IMR-90 (cell line): ENCODE measurements at regions not wholly inside any gene's neighbourhood (a gene's known extent, or its start where the extent isn't known, plus 50 kb on each side); places are given as distances from the start of the nearest gene placed in this dataset.
"Not testable (repeated sequence)": the region's sequence is repeated elsewhere in the genome, so short reads cannot be mapped to it uniquely, and the experiment has no call there.

Experiments used
- ATAC-seq: fragments of 200-7000 bp; cut with Tn5 transposase; 2 replicates; pipeline ENCODE4 v1.9.1; 2020; ENCODE audit warnings: low read depth, mild to moderate bottlenecking, moderate library complexity
- BruUV-seq: library from RNA; stranded (reverse); fragments of 400-500 nt; replicated peaks from 2 replicates; lab custom pipeline; 2021; lab: Mats Ljungman, UMichigan
- CTCF ChIA-PET: fragments of 300-600 bp; formaldehyde crosslinking; extraction: SDS; loops from one replicate; lab custom pipeline; 2021; ENCODE audit warnings: antibody characterized with exemption; lab: Yijun Ruan, JAX
- POLR2A ChIA-PET: fragments of 300-600 bp; sonication (Branson Sonifier 250); formaldehyde crosslinking; loops from one replicate; lab custom pipeline; 2022; ENCODE audit warnings: antibody characterized with exemption; ENCODE audit not compliant: unreplicated experiment; lab: Charles Lee
- DNase-seq: peaks from one replicate; pipeline ENCODE4 v3.0.0; 2013
- H2AFZ ChIP-seq: replicated peaks from 2 replicates; pipeline ENCODE3; 2013; ENCODE audit warnings: low read length, mild to moderate bottlenecking; ENCODE audit not compliant: poor library complexity
- H2AK5ac ChIP-seq: 2 replicates; pipeline ENCODE4 v1.6.1; 2013; ENCODE audit warnings: low read depth, low read length, inconsistent platforms
- H2AK9ac ChIP-seq: replicated peaks from 2 replicates; pipeline ENCODE3; 2013; ENCODE audit warnings: mild to moderate bottlenecking, low read depth, low read length, moderate library complexity; ENCODE audit not compliant: poor library complexity
- H2BK120ac ChIP-seq: 2 replicates; pipeline ENCODE4 v1.6.1; 2013; ENCODE audit warnings: low read depth, low read length, inconsistent platforms
- H2BK15ac ChIP-seq: 3 replicates; pipeline ENCODE4 v1.6.1; 2013; ENCODE audit warnings: low read depth, low read length, inconsistent platforms
- H2BK20ac ChIP-seq: 2 replicates; pipeline ENCODE4 v1.6.1; 2013; ENCODE audit warnings: low read depth, mild to moderate bottlenecking, inconsistent platforms, low read length, moderate library complexity
- H2BK5ac ChIP-seq: 2 replicates; pipeline ENCODE4 v1.6.1; 2013; ENCODE audit warnings: mild to moderate bottlenecking, low read depth, low read length, inconsistent platforms; ENCODE audit not compliant: poor library complexity, severe bottlenecking
- H3K14ac ChIP-seq: replicated peaks from 2 replicates; pipeline ENCODE4 v1.6.1; 2013; ENCODE audit warnings: low read depth, low read length, inconsistent platforms
- H3K18ac ChIP-seq: 2 replicates; pipeline ENCODE4 v1.6.1; 2013; ENCODE audit warnings: low read depth, low read length, control low read depth
- H3K23ac ChIP-seq: 2 replicates; pipeline ENCODE4 v1.6.1; 2013; ENCODE audit warnings: low read depth, low read length, inconsistent platforms
- H3K27ac ChIP-seq: 2 replicates; pipeline ENCODE4 v1.5.1; 2013; ENCODE audit warnings: mild to moderate bottlenecking, control low read depth, low read length; ENCODE audit not compliant: insufficient read depth
- H3K27me3 ChIP-seq: 2 replicates; pipeline ENCODE4 v1.6.1; 2013; ENCODE audit warnings: low read length; ENCODE audit not compliant: control insufficient read depth, insufficient read depth
- H3K36me3 ChIP-seq: 2 replicates; pipeline ENCODE4 v1.6.1; 2013; ENCODE audit warnings: low read length, mixed read lengths; ENCODE audit not compliant: control insufficient read depth, insufficient read depth
- H3K4ac ChIP-seq: 2 replicates; pipeline ENCODE4 v1.6.1; 2013; ENCODE audit warnings: low read depth, low read length, inconsistent platforms
- H3K4me1 ChIP-seq: 2 replicates; pipeline ENCODE4 v1.6.1; 2013; ENCODE audit warnings: low read length, mixed read lengths; ENCODE audit not compliant: control insufficient read depth, insufficient read depth
- H3K4me2 ChIP-seq: 2 replicates; pipeline ENCODE4 v1.6.1; 2013; ENCODE audit warnings: low read depth, mild to moderate bottlenecking, control low read depth, low read length, moderate library complexity
- H3K4me3 ChIP-seq: 2 replicates; pipeline ENCODE4 v1.5.1; 2013; ENCODE audit warnings: low read depth, mild to moderate bottlenecking, control low read depth, low read length, moderate library complexity; ENCODE audit not compliant: insufficient read depth
- H3K56ac ChIP-seq: 2 replicates; pipeline ENCODE4 v1.6.1; 2013; ENCODE audit warnings: low read length, inconsistent platforms; ENCODE audit not compliant: insufficient read depth; ENCODE audit errors: extremely low read depth
- H3K79me1 ChIP-seq, 2 experiments: 2 replicates each; pipeline ENCODE4 v1.6.1; 2013; ENCODE audit warnings: low read length in 2 of 2, inconsistent platforms in 1 of 2, low read depth in 1 of 2
- H3K9ac ChIP-seq: 2 replicates; pipeline ENCODE4 v1.6.1; 2013; ENCODE audit warnings: low read depth, low read length, control low read depth
- H3K9me1 ChIP-seq: 2 replicates; pipeline ENCODE4 v1.6.1; 2013; ENCODE audit warnings: low read length, inconsistent platforms; ENCODE audit not compliant: insufficient read depth
- H3K9me3 ChIP-seq: 2 replicates; pipeline ENCODE4 v1.6.1; 2013; ENCODE audit warnings: low read length; ENCODE audit not compliant: control insufficient read depth, insufficient read depth
- H4K20me1 ChIP-seq: 2 replicates; pipeline ENCODE4 v1.6.1; 2013; ENCODE audit warnings: low read length, inconsistent platforms; ENCODE audit not compliant: insufficient read depth
- H4K5ac ChIP-seq: 2 replicates; pipeline ENCODE4 v1.6.1; 2013; ENCODE audit warnings: mild to moderate bottlenecking, low read depth, low read length, control low read depth
- H4K8ac ChIP-seq, 2 experiments: 2 replicates each; pipeline ENCODE4 v1.6.1; 2013; ENCODE audit warnings: low read depth in 2 of 2, low read length in 2 of 2, control low read depth in 1 of 2, inconsistent platforms in 1 of 2
- H4K91ac ChIP-seq: 2 replicates; pipeline ENCODE4 v1.6.1; 2013; ENCODE audit warnings: low read depth, low read length, inconsistent platforms; ENCODE audit not compliant: insufficient read depth
- CEBPB ChIP-seq: IDR thresholded peaks from 2 replicates; pipeline ENCODE4 v1.6.1; 2012; ENCODE audit warnings: low read depth, low read length, improper control_type of control experiment
- POLR2A ChIP-seq: IDR thresholded peaks from 2 replicates; pipeline ENCODE4 v1.6.1; 2012; ENCODE audit warnings: mild to moderate bottlenecking, low read depth, low read length
- WGBS, 2 experiments: methylation state at CpG; one replicate each; pipeline versions ENCODE4 v1.1.5 to v1.1.7; 2013; ENCODE audit warnings: missing lambda C conversion rate in 2 of 2; ENCODE audit not compliant: insufficient read length in 1 of 2; ENCODE audit errors: extremely low coverage in 2 of 2; 5-methylcytosine and 5-hydroxymethylcytosine counted together
- dilution Hi-C: fragments of 300-500 bp; cut with HindIII; formaldehyde crosslinking; loops from one replicate; pipeline ENCODE4 v1.14.3; 2018; ENCODE audit warnings: low sequenced_read_pairs; ENCODE audit not compliant: unreplicated experiment
- in situ Hi-C: fragments of 300-500 bp; cut with MboI; formaldehyde crosslinking; loops from 3 replicates; pipeline ENCODE4 v1.14.3; 2019; ENCODE audit warnings: low sequenced_read_pairs, inconsistent platforms, mixed read lengths
- intact Hi-C: fragments of 100-400 bp; cut with micrococcal nuclease; formaldehyde crosslinking; loops from 2 replicates; pipeline ENCODE4 v1.10.0; 2022

GRCh38 chr15:62369454-62369853 is 204.4 kb upstream of the C2CD4B start:
- no peaks in the 10 kb centered on the region for H4K20me1 ChIP-seq
- no TSS peak for BruUV-seq
- H4K5ac ChIP-seq: no peak overlapping the region
- H3K9me3 ChIP-seq: 0 out of 2 replicates have a peak, but pooled peaks cover 1% of the 10 kb centered on the region
- no peak overlapping the region for H4K91ac ChIP-seq
- no peak overlapping the region for H3K9ac ChIP-seq
- CTCF ChIA-PET: no interaction called here
- H3K18ac ChIP-seq: no peak overlapping the region
- H2BK15ac ChIP-seq: no peak overlapping the region
- H3K56ac ChIP-seq: no peak overlapping the region
- H2BK5ac ChIP-seq: no peak overlapping the region
- no peak overlapping the region for H3K23ac ChIP-seq
- POLR2A ChIA-PET: no interaction called here
- no peak overlapping the region for H3K14ac ChIP-seq
- H3K36me3 ChIP-seq: no peaks in the 10 kb centered on the region
- H3K4me3 ChIP-seq: no peak overlapping the region
- H2AK5ac ChIP-seq: no peak overlapping the region
- H3K27ac ChIP-seq: no peak overlapping the region
- peaks cover 19% of the 10 kb centered on the region for H3K27me3 ChIP-seq
- no peaks in the 10 kb centered on the region for H3K79me1 ChIP-seq
- H2AFZ ChIP-seq: no peak overlapping the region
- WGBS, 2 experiments: 80% methylated on average over 1 of the region's 7 CpGs; no CpG with 5 or more reads in 1 of the 2 experiments
- intact Hi-C loops (no loop called here), dilution Hi-C loops (no loop called here), in situ Hi-C loops (no loop called here)
- H2AK9ac ChIP-seq: no peak overlapping the region
- TF ChIP-seq CEBPB (peak; percentile 69), POLR2A (no peak)
- no peak overlapping the region for H3K4me2 ChIP-seq
- no peak overlapping the region for H2BK20ac ChIP-seq
- no peaks in the 10 kb centered on the region for H3K4me1 ChIP-seq
- peak; percentile 32; the same call in 1 of the 2 replicates for ATAC-seq
- H2BK120ac ChIP-seq: no peak overlapping the region
- H4K8ac ChIP-seq: no peak overlapping the region
- H3K4ac ChIP-seq: no peak overlapping the region
- DNase-seq: peak; percentile 19
- no peaks in the 10 kb centered on the region for H3K9me1 ChIP-seq

- H3K56ac ChIP-seq, H2AK5ac ChIP-seq, H3K9me1 ChIP-seq, H3K14ac ChIP-seq, H3K36me3 ChIP-seq, POLR2A ChIA-PET, H3K9ac ChIP-seq, H4K5ac ChIP-seq, H3K4me1 ChIP-seq, H4K8ac ChIP-seq, H2BK120ac ChIP-seq, BruUV-seq, H2BK15ac ChIP-seq, H2AFZ ChIP-seq, ATAC-seq, dilution Hi-C loops, H4K91ac ChIP-seq, H2BK5ac ChIP-seq, intact Hi-C loops, H3K9me3 ChIP-seq, H3K4ac ChIP-seq, CTCF ChIA-PET, H3K23ac ChIP-seq, DNase-seq, H3K27ac ChIP-seq, H3K4me2 ChIP-seq, H3K18ac ChIP-seq, H3K79me1 ChIP-seq, H4K20me1 ChIP-seq, in situ Hi-C loops, H3K4me3 ChIP-seq, H2BK20ac ChIP-seq, H2AK9ac ChIP-seq: not testable (repeated sequence)
- 40% methylated on average over 1 of the region's 4 CpGs; no CpG with 5 or more reads in 1 of the 2 experiments for WGBS, 2 experiments
- H3K27me3 ChIP-seq: peaks cover 13% of the 10 kb centered on the region
These were observed 206.6 kb upstream of the C2CD4B start for GRCh38 chr15:62371683-62372082.
